ENCODE measurements at regions not wholly inside any gene's neighbourhood (a gene's known extent, or its start where the extent isn't known, plus 50 kb on each side); places are given as distances from the start of the nearest gene placed in this dataset.

DNA sequence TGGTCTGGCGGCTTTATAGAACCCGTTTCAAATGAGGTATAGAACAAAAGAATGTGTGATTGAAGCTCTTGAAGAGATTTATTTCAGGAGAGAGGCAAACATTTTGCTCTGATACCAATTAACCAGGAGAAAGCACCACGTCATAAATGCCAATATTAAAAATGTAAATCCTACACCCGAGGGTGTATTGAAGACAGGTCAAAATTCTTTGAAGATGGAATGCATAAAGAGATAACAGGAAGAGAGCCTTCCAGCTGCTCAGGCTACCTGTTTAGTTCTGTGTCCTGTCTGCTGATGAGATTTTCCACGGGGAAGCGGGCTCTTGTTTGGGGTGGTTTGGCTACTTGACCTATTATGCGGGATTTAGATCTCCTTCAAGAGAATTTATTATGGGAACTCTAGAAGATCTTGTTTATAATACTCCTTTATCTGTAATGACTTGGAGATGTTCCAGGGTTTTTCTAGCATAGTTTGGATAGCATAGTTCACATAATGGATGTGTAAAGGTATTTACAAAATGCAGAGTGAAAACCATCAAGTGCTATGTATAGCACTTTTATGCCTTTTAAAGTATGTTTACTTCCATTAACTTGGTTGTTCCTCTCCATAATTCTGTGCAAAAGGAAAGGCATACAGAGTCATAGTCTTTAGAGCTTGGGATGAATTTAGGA is 204.5 kb upstream of the SPRED2 start:
- H3K27ac Mint-ChIP-seq, result no peak overlapping the region

DNA sequence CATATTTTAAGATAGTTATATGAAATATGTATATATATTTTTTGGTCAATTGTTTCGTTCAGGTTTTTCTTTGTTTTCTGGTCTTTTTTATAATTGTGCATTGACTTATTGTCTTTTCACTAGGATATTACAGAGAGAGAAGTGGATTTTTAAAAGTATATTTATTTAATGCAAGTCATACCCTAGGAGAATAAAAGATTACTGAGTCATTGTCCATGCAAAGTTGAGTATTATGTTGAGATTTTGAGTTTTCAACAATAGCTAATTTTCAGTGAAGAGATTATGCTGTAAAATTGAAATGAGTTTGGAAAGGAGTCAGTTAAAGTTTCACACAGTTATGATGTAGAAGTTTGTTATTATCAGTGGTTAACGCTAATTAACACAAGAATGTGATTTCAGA is 203.6 kb upstream of the SPRED2 start:
- Mint-ChIP-seq H3K4me3 (no peak overlapping the region), H3K9me3 (no peaks in the 10 kb centered on the region), H3K4me1 (peaks cover 3% of the 10 kb centered on the region)

More for the DNA sequence above, 204.5 kb upstream of the SPRED2 start:
- Mint-ChIP-seq H3K27me3 (peaks cover 22% of the 10 kb centered on the region), H3K4me1 (peaks cover 3% of the 10 kb centered on the region), H3K4me3 (no peak overlapping the region), H3K36me3 (no peaks in the 10 kb centered on the region), H3K9me3 (no peaks in the 10 kb centered on the region)

DNA sequence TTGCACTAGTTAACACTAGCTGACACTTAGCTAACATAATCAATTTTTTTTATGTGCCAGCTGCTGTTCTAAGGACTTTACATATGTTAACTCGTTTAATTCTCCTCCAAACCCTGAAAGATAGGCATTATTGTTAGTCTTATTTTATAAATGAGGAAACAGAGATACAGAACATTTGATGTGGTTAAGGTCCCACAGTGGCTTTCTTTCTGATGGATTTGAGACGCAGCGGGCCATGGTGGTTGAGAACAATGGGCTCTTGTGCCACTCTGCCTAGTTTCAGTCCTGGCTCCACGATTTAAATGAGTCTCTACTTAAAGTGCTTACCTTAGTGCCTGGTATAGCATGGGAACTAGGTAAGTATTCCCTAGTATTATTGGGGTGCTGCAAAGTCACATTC is 201.9 kb upstream of the SPRED2 start:
- Mint-ChIP-seq H3K36me3 (no peaks in the 10 kb centered on the region), H3K9me3 (no peaks in the 10 kb centered on the region), H3K4me3 (no peak overlapping the region), H3K4me1 (no peaks in the 10 kb centered on the region), H3K27ac (no peak overlapping the region), H3K27me3 (peaks cover 16% of the 10 kb centered on the region)

More for the DNA sequence above, 203.6 kb upstream of the SPRED2 start:
- H3K27me3 Mint-ChIP-seq, result peaks cover 22% of the 10 kb centered on the region
- H3K27ac Mint-ChIP-seq, result no peak overlapping the region
- no peaks in the 10 kb centered on the region for H3K36me3 Mint-ChIP-seq

DNA sequence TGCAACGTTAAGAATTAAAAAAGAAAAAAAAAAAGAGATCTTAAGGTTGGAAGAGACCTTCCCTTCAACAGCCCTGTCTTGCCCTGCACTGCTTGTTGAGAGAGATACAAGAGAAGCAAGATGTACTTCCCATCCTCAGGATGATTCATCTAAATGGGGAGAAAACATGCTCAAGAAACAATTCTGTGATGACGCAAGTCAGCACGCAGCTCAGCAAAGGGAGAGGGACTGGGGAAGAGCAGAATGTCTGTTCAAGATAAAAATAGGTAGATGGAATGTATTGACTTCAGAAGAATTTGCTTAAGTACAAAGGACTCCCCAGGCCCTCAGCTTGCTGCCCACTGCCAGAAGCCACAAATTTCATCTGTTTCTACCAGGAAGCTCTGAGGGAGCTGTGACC is 198.2 kb upstream of the SPRED2 start:
- H3K4me3 Mint-ChIP-seq, result no peak overlapping the region
- no peaks in the 10 kb centered on the region for H3K4me1 Mint-ChIP-seq
- H3K36me3 Mint-ChIP-seq, result no peaks in the 10 kb centered on the region
- H3K27me3 Mint-ChIP-seq, result peaks cover 3% of the 10 kb centered on the region
- no peaks in the 10 kb centered on the region for H3K9me3 Mint-ChIP-seq
- H3K27ac Mint-ChIP-seq, result no peak overlapping the region

DNA sequence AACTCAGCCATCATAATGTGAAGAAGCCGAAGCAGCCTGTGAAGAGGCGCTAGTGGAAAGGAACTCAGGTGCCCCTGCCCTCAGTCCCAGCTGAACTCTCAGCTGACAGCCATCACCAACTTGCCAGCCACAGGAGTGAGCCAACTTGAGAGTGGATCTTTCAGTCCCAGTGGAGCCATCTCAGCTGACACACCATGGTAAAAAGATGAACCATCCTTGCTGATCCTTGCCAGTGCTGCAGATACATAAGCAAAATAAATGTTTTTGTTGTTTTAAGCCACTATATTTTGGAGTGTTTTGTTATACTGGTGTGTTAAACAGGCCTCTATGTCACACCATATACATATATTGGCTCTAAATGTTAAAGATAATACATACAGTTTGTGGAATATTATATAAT is 195.8 kb upstream of the SPRED2 start:
- no peaks in the 10 kb centered on the region for H3K9me3 Mint-ChIP-seq
- peaks cover 1% of the 10 kb centered on the region for H3K27me3 Mint-ChIP-seq
- H3K36me3 Mint-ChIP-seq, result no peaks in the 10 kb centered on the region
- H3K27ac Mint-ChIP-seq, result no peak overlapping the region
- H3K4me3 Mint-ChIP-seq, result no peak overlapping the region
- no peaks in the 10 kb centered on the region for H3K4me1 Mint-ChIP-seq

DNA sequence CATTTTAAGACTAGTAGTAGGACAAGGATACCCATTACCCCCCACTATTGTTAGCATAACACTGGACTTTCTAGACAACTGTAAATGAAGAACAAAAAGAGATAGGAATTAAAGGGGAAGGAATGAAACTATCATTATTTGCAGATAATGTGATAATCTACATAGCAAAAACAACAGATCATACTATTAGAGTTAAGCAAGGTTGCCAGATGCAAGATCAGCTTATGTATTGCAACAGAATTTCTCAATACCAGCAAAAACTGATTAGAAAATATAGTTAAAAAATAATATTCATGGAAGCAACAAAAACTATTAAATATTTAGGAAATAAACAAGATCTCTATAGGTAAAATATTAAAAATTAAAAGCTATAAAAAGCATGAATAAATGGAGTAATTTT is 194.4 kb upstream of the SPRED2 start:
- no peak overlapping the region for H3K27ac Mint-ChIP-seq
- peaks cover 10% of the 10 kb centered on the region for H3K27me3 Mint-ChIP-seq
- H3K4me3 Mint-ChIP-seq, result no peak overlapping the region
- no peaks in the 10 kb centered on the region for H3K36me3 Mint-ChIP-seq
- H3K9me3 Mint-ChIP-seq, result no peaks in the 10 kb centered on the region
- no peaks in the 10 kb centered on the region for H3K4me1 Mint-ChIP-seq

DNA sequence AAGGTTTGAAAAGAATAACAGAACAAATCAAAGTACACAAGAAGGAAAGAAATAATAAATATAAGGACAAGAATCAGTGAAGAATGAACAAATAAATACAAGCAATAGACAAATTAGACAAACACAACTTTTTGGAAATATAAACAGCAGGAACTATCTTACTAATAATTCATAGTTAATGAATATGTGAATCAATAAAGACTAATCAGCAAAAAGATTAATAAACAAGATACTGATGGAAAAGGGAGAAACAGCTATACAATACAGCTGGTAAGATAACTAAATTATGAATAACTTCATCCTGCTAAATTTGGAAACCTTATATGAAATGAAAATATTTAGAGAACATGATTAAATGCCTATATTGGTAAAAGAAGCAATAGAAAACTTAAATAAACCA is 193.6 kb upstream of the SPRED2 start:
- H3K9me3 Mint-ChIP-seq, result no peaks in the 10 kb centered on the region
- no peaks in the 10 kb centered on the region for H3K4me1 Mint-ChIP-seq
- no peak overlapping the region for H3K27ac Mint-ChIP-seq
- H3K27me3 Mint-ChIP-seq, result peaks cover 12% of the 10 kb centered on the region
- no peaks in the 10 kb centered on the region for H3K36me3 Mint-ChIP-seq
- no peak overlapping the region for H3K4me3 Mint-ChIP-seq

DNA sequence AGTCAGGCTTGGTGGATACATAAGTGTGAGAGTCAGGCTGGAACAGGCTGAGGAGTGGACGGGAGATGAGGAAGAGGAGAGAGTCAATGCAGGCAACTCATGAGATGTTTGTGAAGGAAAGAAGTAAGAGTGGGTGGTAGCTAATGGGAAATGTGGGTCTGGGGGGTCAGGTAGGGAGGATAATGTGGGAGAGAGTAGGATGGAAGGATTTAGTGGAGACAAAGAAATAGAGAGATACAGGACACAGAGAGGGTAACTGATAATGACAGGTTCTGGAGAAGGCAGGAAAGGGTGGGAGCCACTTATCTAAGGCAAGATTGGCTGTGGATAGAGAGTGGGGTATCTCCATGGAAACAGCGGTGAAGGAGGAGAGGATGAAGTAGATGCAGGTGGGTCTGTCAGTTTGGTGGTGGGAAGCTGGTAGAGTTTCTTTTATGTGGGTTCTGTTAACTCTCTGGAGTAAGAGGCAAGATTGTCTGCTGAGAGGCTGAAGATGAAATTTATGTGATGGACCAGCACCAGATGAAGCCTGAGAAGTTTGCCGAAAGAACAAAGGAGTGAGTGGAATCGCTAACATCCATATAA is 190.6 kb upstream of the SPRED2 start:
- no peak overlapping the region for H3K27ac Mint-ChIP-seq

DNA sequence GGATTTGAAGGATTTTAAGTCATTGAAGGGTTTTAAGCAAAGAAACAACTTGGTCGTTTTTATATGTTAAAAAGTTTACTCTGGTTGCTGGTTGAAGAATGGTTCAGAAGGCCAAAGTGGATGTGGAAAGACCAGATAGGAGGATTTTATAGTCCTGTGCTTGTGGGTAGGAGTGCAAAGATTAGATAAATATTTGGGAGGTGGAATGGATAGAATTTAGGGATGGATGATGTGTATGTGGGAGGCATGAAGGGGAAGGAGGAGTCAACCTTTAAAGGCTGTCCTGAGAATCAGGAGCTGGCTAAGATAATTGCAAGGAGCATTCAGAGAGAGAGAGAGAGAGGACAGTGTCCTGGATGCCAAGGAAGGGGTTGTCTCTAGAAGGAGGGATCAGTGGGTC is 190.1 kb upstream of the SPRED2 start:
- H3K27me3 Mint-ChIP-seq, result peaks cover 12% of the 10 kb centered on the region
- H3K4me3 Mint-ChIP-seq, result no peak overlapping the region
- no peaks in the 10 kb centered on the region for H3K4me1 Mint-ChIP-seq
- no peak overlapping the region for H3K27ac Mint-ChIP-seq
- no peaks in the 10 kb centered on the region for H3K9me3 Mint-ChIP-seq
- no peaks in the 10 kb centered on the region for H3K36me3 Mint-ChIP-seq

More for the DNA sequence above, 190.6 kb upstream of the SPRED2 start:
- Mint-ChIP-seq H3K9me3 (no peaks in the 10 kb centered on the region), H3K27me3 (peaks cover 12% of the 10 kb centered on the region), H3K4me1 (no peaks in the 10 kb centered on the region), H3K36me3 (no peaks in the 10 kb centered on the region), H3K4me3 (no peak overlapping the region)

DNA sequence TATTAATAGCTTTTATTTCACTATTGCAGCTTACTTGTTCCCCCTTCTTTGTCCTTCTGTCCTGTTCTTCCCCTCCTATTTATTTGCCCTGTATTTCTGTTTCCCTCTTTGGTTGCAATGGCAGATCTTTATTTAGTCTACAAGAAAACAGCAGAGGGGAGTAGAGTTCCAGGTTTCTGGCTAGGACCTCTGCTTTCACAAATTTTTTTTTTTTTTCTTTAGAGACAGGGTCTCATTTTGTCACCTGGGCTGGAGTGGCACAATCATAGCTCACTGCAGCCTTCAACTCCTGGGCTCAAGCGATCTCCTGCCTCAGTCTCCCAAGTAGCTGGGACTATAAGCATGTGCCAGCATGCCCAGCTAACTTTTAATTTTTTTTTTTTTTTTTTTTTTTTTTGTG is 188.1 kb upstream of the SPRED2 start:
- Mint-ChIP-seq H3K27me3 (peaks cover 12% of the 10 kb centered on the region), H3K9me3 (no peaks in the 10 kb centered on the region)

DNA sequence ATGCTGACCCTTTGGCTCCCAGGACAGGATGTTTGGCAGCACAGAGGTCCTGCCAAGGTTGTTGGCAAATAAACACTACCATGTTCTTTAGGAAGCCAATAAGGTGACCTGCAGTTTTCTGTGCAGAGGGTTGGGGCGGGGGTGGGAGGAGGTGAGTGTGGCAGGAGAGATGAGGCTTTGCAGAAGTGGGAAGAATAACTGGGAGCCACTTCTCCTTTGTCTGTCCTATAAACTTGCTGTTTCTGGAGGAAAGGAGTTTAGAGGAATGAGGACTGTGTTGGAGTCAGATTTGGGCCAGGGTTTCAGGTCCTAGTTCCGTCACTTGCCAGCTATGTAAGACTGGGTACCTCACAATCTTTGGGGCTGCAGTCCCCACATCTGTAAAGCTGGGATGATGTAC is 187.6 kb upstream of the SPRED2 start:
- Mint-ChIP-seq H3K4me3 (no peak overlapping the region), H3K9me3 (no peaks in the 10 kb centered on the region), H3K4me1 (no peaks in the 10 kb centered on the region), H3K27me3 (peaks cover 12% of the 10 kb centered on the region), H3K27ac (no peak overlapping the region), H3K36me3 (no peaks in the 10 kb centered on the region)

More for the DNA sequence above, 188.1 kb upstream of the SPRED2 start:
- H3K4me3 Mint-ChIP-seq, result no peak overlapping the region
- H3K36me3 Mint-ChIP-seq, result no peaks in the 10 kb centered on the region
- no peaks in the 10 kb centered on the region for H3K4me1 Mint-ChIP-seq
- no peak overlapping the region for H3K27ac Mint-ChIP-seq

DNA sequence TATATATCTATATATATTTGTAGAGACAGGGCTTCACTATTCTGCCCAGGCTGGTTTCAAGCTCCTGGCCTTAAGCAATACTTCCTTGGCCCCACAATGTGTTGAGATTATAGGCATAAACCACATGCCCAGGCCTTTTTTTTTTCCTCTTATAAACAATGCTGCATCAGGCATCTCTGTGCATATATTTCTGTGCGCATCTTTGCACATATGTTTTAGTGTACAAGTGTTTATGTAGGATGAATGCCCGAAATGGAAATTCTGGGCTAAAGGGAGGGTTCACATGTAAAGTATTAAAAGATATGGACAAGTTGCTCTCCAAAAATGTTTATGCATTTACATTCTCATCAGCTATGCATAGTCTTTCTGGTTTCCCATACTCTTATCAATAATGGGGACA is 183.2 kb upstream of the SPRED2 start:
- Mint-ChIP-seq H3K27ac (no peak overlapping the region), H3K36me3 (no peaks in the 10 kb centered on the region), H3K9me3 (no peaks in the 10 kb centered on the region), H3K27me3 (peaks cover 1% of the 10 kb centered on the region), H3K4me3 (no peak overlapping the region), H3K4me1 (no peaks in the 10 kb centered on the region)

DNA sequence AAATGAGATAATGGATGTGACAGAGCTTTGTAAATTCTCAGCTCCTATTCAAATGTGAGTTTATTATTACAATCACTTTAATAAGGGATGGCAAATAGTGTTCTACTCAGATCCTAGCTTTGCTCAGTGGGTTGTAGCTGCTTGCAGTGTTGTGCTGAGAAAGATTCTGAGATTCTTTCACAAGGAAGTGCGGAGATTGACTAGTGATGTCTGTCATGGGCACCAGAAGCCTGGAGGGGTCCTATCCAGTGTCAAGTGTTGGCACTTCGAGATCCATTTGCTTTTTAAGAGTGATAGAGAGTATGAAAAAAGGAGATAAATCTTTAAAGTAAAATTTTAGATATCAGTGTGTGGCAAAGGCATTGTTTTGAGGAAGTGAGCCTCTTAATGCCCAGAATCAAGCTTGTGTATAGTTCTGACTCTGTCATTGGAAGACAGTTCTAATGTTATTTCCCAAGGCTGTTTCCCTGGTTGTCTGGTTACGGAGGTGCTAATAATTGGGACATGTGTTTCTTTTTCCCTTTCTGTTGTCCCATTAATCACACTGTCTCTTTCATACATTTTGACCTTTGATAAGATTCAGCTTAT is 181.7 kb upstream of the SPRED2 start:
- Mint-ChIP-seq H3K4me1 (no peaks in the 10 kb centered on the region), H3K27ac (no peak overlapping the region), H3K9me3 (no peaks in the 10 kb centered on the region), H3K4me3 (no peak overlapping the region), H3K27me3 (no peaks in the 10 kb centered on the region), H3K36me3 (no peaks in the 10 kb centered on the region)

DNA sequence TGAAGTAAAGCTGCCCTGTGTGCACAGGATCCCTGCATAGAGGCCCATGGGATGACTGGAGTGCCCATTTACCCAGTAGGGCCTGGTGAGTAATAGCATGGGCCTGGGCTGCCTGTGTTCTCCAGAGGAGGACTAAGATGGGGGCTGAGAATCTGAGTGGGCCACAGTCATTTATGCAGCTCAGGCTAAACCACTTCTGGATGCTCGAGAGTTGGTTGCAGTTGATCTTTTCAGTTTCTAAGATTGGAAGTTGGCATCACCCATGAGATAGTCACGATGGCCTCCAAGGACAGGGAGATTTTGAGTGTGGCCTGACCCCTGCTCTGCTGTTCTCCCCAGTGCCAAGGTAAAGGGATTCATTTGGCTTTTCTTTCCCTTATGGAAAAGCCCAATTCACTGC is 179.1 kb upstream of the SPRED2 start:
- Mint-ChIP-seq H3K9me3 (no peaks in the 10 kb centered on the region), H3K36me3 (no peaks in the 10 kb centered on the region), H3K27ac (no peak overlapping the region), H3K4me3 (no peak overlapping the region), H3K4me1 (peaks cover 2% of the 10 kb centered on the region), H3K27me3 (no peaks in the 10 kb centered on the region)

DNA sequence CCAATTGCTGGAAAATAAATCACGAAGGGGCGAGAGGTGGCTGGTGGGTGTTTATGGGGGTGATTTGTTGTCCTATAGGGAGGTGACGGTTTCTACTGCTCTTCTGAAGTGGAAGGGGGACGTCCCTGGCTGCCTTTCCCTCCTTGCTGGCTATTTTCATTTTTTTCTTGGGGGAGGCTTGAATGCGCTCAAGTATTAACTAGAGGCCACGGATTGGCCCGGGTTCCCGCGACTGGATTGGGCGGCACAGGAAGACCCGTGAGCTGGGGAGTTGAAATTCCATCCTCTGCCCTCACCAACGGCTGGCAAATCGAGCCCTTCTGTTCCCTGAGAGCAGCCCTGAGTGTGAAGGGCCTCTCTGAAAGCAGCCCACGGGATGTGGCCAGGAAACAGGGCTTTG is 176.5 kb upstream of the SPRED2 start:
- no peak overlapping the region for H3K4me3 Mint-ChIP-seq
- H3K9me3 Mint-ChIP-seq, result no peaks in the 10 kb centered on the region
- H3K36me3 Mint-ChIP-seq, result no peaks in the 10 kb centered on the region
- H3K4me1 Mint-ChIP-seq, result peaks cover 12% of the 10 kb centered on the region
- H3K27me3 Mint-ChIP-seq, result no peaks in the 10 kb centered on the region
- H3K27ac Mint-ChIP-seq, result no peak overlapping the region

DNA sequence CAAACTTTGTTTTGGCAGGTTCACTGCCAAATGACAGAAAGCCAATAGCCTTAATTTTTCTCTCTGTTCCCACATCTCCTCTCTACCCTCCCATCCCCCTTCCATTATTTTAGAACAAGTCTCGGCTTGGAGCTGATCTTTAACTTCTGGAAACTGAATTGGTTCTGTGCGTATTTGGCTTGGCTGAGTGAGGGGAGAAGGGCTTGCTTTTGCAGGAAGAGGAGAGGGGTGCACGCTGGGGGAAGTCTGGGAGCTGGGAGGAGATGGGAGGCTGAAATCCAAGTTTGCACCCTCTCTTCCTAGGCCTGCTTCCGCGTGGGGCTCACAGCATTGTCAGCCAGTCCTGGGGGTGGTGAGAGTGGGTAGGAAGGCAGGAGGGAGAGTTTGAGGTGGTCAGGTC is 176.1 kb upstream of the SPRED2 start:
- Mint-ChIP-seq H3K36me3 (no peaks in the 10 kb centered on the region), H3K4me1 (peaks cover 12% of the 10 kb centered on the region), H3K9me3 (no peaks in the 10 kb centered on the region), H3K27me3 (no peaks in the 10 kb centered on the region), H3K4me3 (no peak overlapping the region), H3K27ac (no peak overlapping the region)
